AG04450 (cell line): ENCODE measurements at regions not wholly inside any gene's neighbourhood (a gene's known extent, or its start where the extent isn't known, plus 50 kb on each side); places are given as distances from the start of the nearest gene placed in this dataset.

Experiments used
- CTCF ChIA-PET: fragments of 300-600, 350-600 bp; formaldehyde crosslinking; extraction: SDS; loops from one replicate; lab custom pipeline; 2022; ENCODE audit warnings: antibody characterized with exemption, inconsistent platforms; lab: Charles Lee
- POLR2A ChIA-PET: fragments of 350-600 bp; formaldehyde crosslinking; extraction: SDS; loops from one replicate; lab custom pipeline; 2021; ENCODE audit warnings: antibody characterized with exemption, inconsistent platforms; lab: Yijun Ruan, JAX
- DNase-seq: peaks from one replicate; pipeline ENCODE4 v3.0.0-alpha.2; 2011; ENCODE audit warnings: low read depth, low spot score
- H3K27ac ChIP-seq: one replicate; pipeline ENCODE4 v1.5.1; 2012; ENCODE audit warnings: low read depth, low read length, control low read depth
- H3K27me3 ChIP-seq: one replicate; pipeline ENCODE4 v1.6.0; 2012; ENCODE audit warnings: low read length; ENCODE audit not compliant: control insufficient read depth, insufficient read depth
- H3K4me3 ChIP-seq: 2 replicates; pipeline ENCODE4 v1.5.1; 2011; ENCODE audit warnings: mild to moderate bottlenecking, low read depth, low read length, control low read depth
- H3K9me3 ChIP-seq: 2 replicates; pipeline ENCODE4 v1.5.1; 2012; ENCODE audit warnings: low read length; ENCODE audit not compliant: control insufficient read depth, insufficient read depth
- CTCF ChIP-seq: IDR thresholded peaks from 2 replicates; pipeline ENCODE4 v1.5.1; 2011; ENCODE audit warnings: low read depth, low read length, control low read depth, inconsistent platforms

GRCh38 chr9:95749493-95749892 lies 126.0 kb upstream of the ERCC6L2 start:
- CTCF ChIA-PET: no interaction called here

GRCh38 chr9:95746408-95747180 lies 128.9 kb upstream of the ERCC6L2 start:
- no peak for TF ChIP-seq CTCF
- ChIA-PET CTCF (interaction anchor here (1.0 to 1.1 kb wide), 2 partner anchors 19 to 472 kb away, joined by 3 read pairs; no protein-coding TSS in a partner anchor), POLR2A (interaction anchor here (0.6 kb wide), 1 partner anchor 302 kb away, joined by 3 read pairs; no protein-coding TSS in a partner anchor)
- no peak for DNase-seq
- Histone ChIP-seq H3K4me3 (no peak overlapping the region), H3K9me3 (no peaks in the 10 kb centered on the region), H3K27ac (no peak overlapping the region), H3K27me3 (peaks cover 12% of the 10 kb centered on the region)

More at GRCh38 chr9:95749493-95749892, 126.0 kb upstream of the ERCC6L2 start:
- no peak overlapping the region for H3K4me3 ChIP-seq
- H3K9me3 ChIP-seq: no peaks in the 10 kb centered on the region; the same call in 1 of the 2 replicates
- TF ChIP-seq CTCF: no peak
- H3K27me3 ChIP-seq: peaks cover 21% of the 10 kb centered on the region
- no peak overlapping the region for H3K27ac ChIP-seq
- POLR2A ChIA-PET: no interaction called here
- DNase-seq: no peak

GRCh38 chr9:95742821-95743220 lies 132.7 kb upstream of the ERCC6L2 start:
- no peak overlapping the region for H3K4me3 ChIP-seq
- no peak overlapping the region for H3K27ac ChIP-seq
- H3K27me3 ChIP-seq: peaks cover 8% of the 10 kb centered on the region
- DNase-seq: no peak
- ChIA-PET CTCF (interaction anchor here (1.0 kb wide), 1 partner anchor 10 kb away, joined by 3 read pairs; no protein-coding TSS in a partner anchor), POLR2A (no interaction called here)
- no peak for TF ChIP-seq CTCF
- no peaks in the 10 kb centered on the region; the same call in 1 of the 2 replicates for H3K9me3 ChIP-seq

- no peak overlapping the region for H3K27ac ChIP-seq
- peaks cover 10% of the 10 kb centered on the region for H3K27me3 ChIP-seq
These were observed 133.9 kb upstream of the ERCC6L2 start for GRCh38 chr9:95741631-95742030.

More at GRCh38 chr9:95741631-95742030, 133.9 kb upstream of the ERCC6L2 start:
- Histone ChIP-seq H3K4me3 (no peak overlapping the region), H3K9me3 (no peaks in the 10 kb centered on the region; the same call in 1 of the 2 replicates)
- DNase-seq: no peak
- CTCF ChIA-PET: no interaction called here
- POLR2A ChIA-PET: no interaction called here
- no peak for TF ChIP-seq CTCF
